ENCODE measurements at regions not wholly inside any gene's neighbourhood (a gene's known extent, or its start where the extent isn't known, plus 50 kb on each side); places are given as distances from the start of the nearest gene placed in this dataset.

DNA sequence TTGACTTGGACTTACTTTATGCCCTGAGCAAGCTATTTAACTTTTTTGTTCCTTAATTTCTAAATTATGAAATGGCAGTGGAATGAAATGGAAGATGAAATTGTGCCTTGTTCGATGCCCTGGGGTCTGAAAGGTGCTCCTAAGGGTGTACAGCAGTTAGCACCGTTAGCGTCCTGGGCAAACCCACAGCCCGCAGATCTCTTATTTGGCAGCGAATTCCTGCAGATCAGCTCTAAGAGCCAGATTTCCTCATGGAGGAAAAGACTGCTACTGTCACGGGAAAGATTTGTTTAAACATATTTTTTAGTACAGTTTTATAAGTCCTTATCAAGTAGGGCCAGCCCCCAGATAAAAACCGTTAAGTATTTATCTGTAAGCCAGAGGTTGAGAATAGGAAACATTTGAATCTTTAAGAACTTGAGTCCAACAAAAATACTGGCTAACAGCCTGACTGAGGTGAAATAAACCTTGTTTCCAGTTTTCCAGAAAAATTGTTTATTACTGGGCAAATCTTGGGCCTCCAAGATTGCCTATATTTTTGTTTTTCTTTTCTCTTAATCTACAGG, 216.5 kb upstream of the DMRT1 start:
- H2BK15ac ChIP-seq (ENCODE audit: low read length): no peak overlapping the region
- H3K9me3 ChIP-seq (ENCODE audit: insufficient read depth in 2 of 2, low read depth in 1 of 2, low read length in 1 of 2): no peaks in the 10 kb centered on the region
- H3K36me3 ChIP-seq (ENCODE audit: control insufficient read depth in 2 of 4, insufficient read depth in 4 of 4, low read length in 3 of 4): no peaks in the 10 kb centered on the region
- CTCF ChIA-PET (ENCODE audit: partially characterized antibody): interaction anchor here (1.2 to 4.2 kb wide), 2 partner anchors 138 to 276 kb away, joined by 3 to 20 read pairs; no protein-coding TSS in a partner anchor
- no peak overlapping the region for H2BK20ac ChIP-seq (ENCODE audit: low read length)
- H4K8ac ChIP-seq (ENCODE audit: extremely low read depth, insufficient read depth, low read length): no peak overlapping the region
- no peak overlapping the region for H3K4me2 ChIP-seq (ENCODE audit: insufficient read depth in 1 of 2, low read depth in 2 of 2, low read length in 2 of 2)
- DNase-seq (ENCODE audit: low read depth in 1 of 2, low spot score in 2 of 2): no peak
- peaks cover 0 to 7% (median 1%) of the 10 kb centered on the region in 4 experiments; a peak in 3 of 7 replicates for H3K4me1 ChIP-seq (replicated peaks in 1 of 4; ENCODE audit: control insufficient read depth in 3 of 4, insufficient read depth in 4 of 4, low read length in 3 of 4)
- H3K56ac ChIP-seq (replicated peaks; ENCODE audit: insufficient read length, low read depth, low read length): no peak overlapping the region
- H3K18ac ChIP-seq (ENCODE audit: extremely low read depth, low read length): no peak overlapping the region
- no peak overlapping the region for H3K23ac ChIP-seq (ENCODE audit: insufficient read length)
- H3K9ac ChIP-seq (replicated peaks in 1 of 4; ENCODE audit: extremely low read depth in 1 of 4, low read depth in 3 of 4, low read length in 3 of 4): no peak overlapping the region
- H3K4me3 ChIP-seq (ENCODE audit: extremely low read depth in 1 of 4, insufficient read depth in 2 of 4, low read depth in 3 of 4, low read length in 4 of 4): no peak overlapping the region
- POLR2A ChIA-PET (ENCODE audit: partially characterized antibody): no interaction called here
- no peak for TF ChIP-seq E2F6 (IDR thresholded peaks at IDR 0.05)
- TF ChIP-seq, protein P1, sequence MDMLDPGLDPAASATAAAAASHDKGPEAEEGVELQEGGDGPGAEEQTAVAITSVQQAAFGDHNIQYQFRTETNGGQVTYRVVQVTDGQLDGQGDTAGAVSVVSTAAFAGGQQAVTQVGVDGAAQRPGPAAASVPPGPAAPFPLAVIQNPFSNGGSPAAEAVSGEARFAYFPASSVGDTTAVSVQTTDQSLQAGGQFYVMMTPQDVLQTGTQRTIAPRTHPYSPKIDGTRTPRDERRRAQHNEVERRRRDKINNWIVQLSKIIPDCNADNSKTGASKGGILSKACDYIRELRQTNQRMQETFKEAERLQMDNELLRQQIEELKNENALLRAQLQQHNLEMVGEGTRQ (IDR thresholded peaks at IDR 0.05; ENCODE audit: low read length): no peak
- TF ChIP-seq NANOG (IDR thresholded peaks at IDR 0.05; ENCODE audit: insufficient read depth, low read depth, low read length, poor library complexity, severe bottlenecking): no peak
- no peak for TF ChIP-seq JUND (IDR thresholded peaks at IDR 0.05; ENCODE audit: low read length)
- no peak for TF ChIP-seq JUN (IDR thresholded peaks at IDR 0.05; ENCODE audit: low read depth, low read length)
- TF ChIP-seq EGR1 (IDR thresholded peaks at IDR 0.05; ENCODE audit: borderline replicate concordance, low read depth, low read length): no peak
- no peak overlapping the region for H2BK5ac ChIP-seq (ENCODE audit: low read depth, low read length)
- no peak overlapping the region for H3K4ac ChIP-seq (replicated peaks; ENCODE audit: insufficient read length, low read depth, low read length)
- H4K91ac ChIP-seq (replicated peaks; ENCODE audit: insufficient read length, low read length): no peak overlapping the region
- H3K79me1 ChIP-seq (ENCODE audit: low read depth, low read length): peaks cover 2% of the 10 kb centered on the region; the same call in 1 of the 2 replicates
- H3K23me2 ChIP-seq (ENCODE audit: low read depth, low read length): no peaks in the 10 kb centered on the region
- no peak overlapping the region for H2BK12ac ChIP-seq (ENCODE audit: low read depth, low read length)
- FAIRE-seq: no peak
- no peaks in the 10 kb centered on the region for H3K79me2 ChIP-seq (ENCODE audit: control insufficient read depth in 1 of 2, insufficient read depth in 2 of 2, low read length in 2 of 2)
- no peak overlapping the region for H3K27ac ChIP-seq (ENCODE audit: low read depth, low read length)
- no peak overlapping the region for H2AFZ ChIP-seq (ENCODE audit: low read length)
- H2BK120ac ChIP-seq (replicated peaks; ENCODE audit: low read depth, low read length): no peak overlapping the region
- peaks cover 0 to 3% of the 10 kb centered on the region in 2 experiments for H4K20me1 ChIP-seq (replicated peaks in 1 of 2; ENCODE audit: control insufficient read depth in 1 of 2, insufficient read depth in 2 of 2, low read length in 2 of 2)
- no peaks in the 10 kb centered on the region for H3K27me3 ChIP-seq (replicated peaks in 1 of 4; ENCODE audit: control insufficient read depth in 3 of 4, extremely low read depth in 1 of 4, insufficient read depth in 3 of 4, low read length in 3 of 4)
- no peak overlapping the region for H2AK5ac ChIP-seq (ENCODE audit: low read depth, low read length)
- 87% methylated on average over 7 of the region's 7 CpGs; no CpG with 5 or more reads in 1 of the 2 experiments for WGBS, 2 experiments (ENCODE audit: extremely low coverage in 1 of 2, insufficient coverage in 1 of 2, insufficient read length in 1 of 2, insufficient replicate concordance in 2 of 2, low coverage in 1 of 2, low lambda C conversion rate in 2 of 2, missing lambda C conversion rate in 1 of 2)
- no peak overlapping the region for H4K5ac ChIP-seq (ENCODE audit: insufficient read length, low read depth, low read length)
- H3K14ac ChIP-seq (ENCODE audit: insufficient read length): no peak overlapping the region

Data from H1 (cell line).